HL-60 (cell line): ENCODE measurements at regions not wholly inside any gene's neighbourhood (a gene's known extent, or its start where the extent isn't known, plus 50 kb on each side); places are given as distances from the start of the nearest gene placed in this dataset.

Experiments used
- DNase-seq, 2 experiments: peaks; one replicate each; pipeline ENCODE4 v3.0.0-alpha.2; 2010 to 2020; ENCODE audit warnings: low read depth in 1 of 2, low spot score in 1 of 2
- H3K27ac ChIP-seq: fragments of 250-450 bp; sonication (Bioruptor Pico); replicated peaks from 2 replicates; pipeline ENCODE4 v1.5.1; 2020; ENCODE audit warnings: mild to moderate bottlenecking, moderate library complexity
- H3K27me3 ChIP-seq: fragments of 250-450 bp; sonication (Bioruptor Pico); 2 replicates; pipeline ENCODE4 v1.5.1; 2021; ENCODE audit warnings: mild to moderate bottlenecking, moderate library complexity; ENCODE audit not compliant: insufficient read depth, poor library complexity, severe bottlenecking
- H3K4me3 ChIP-seq: replicated peaks from 2 replicates; pipeline ENCODE4 v1.5.1; 2011; ENCODE audit warnings: mild to moderate bottlenecking, control low read depth, low read length; ENCODE audit not compliant: insufficient read depth
- CTCF ChIP-seq: IDR thresholded peaks from one replicate; pipeline ENCODE4 v1.5.1; 2011; ENCODE audit warnings: low read length, control low read depth, inconsistent platforms; ENCODE audit not compliant: insufficient read depth
- GABPA ChIP-seq: IDR thresholded peaks from 2 replicates; pipeline ENCODE4 v1.6.1; 2012; ENCODE audit warnings: low read depth
- POLR2AphosphoS5 ChIP-seq: IDR thresholded peaks from 2 replicates; pipeline ENCODE4 v1.6.1; 2012; ENCODE audit warnings: low read depth
- REST ChIP-seq: IDR thresholded peaks from 2 replicates; pipeline ENCODE4 v1.6.1; 2012; ENCODE audit warnings: low read depth; ENCODE audit not compliant: insufficient replicate concordance
- SPI1 ChIP-seq: IDR thresholded peaks from 2 replicates; pipeline ENCODE4 v1.6.1; 2012; ENCODE audit warnings: low read depth, mild to moderate bottlenecking, borderline replicate concordance

- Histone ChIP-seq H3K4me3 (no peak overlapping the region), H3K27me3 (no peaks in the 10 kb centered on the region), H3K27ac (no peak overlapping the region)
- TF ChIP-seq CTCF (no peak), REST (no peak), GABPA (no peak), SPI1 (no peak), POLR2AphosphoS5 (no peak)
- DNase-seq: no peak
These were observed 2136.1 kb upstream of the PCDH20 start for GRCh38 chr13:63551731-63552130.

GRCh38 chr13:63546524-63546923 lies 2130.9 kb upstream of the PCDH20 start:
- no peak for DNase-seq
- Histone ChIP-seq H3K27me3 (no peaks in the 10 kb centered on the region), H3K27ac (no peak overlapping the region), H3K4me3 (no peak overlapping the region)
- TF ChIP-seq REST (no peak), SPI1 (no peak), CTCF (no peak), GABPA (no peak), POLR2AphosphoS5 (no peak)

GRCh38 chr13:63542770-63543169 lies 2127.1 kb upstream of the PCDH20 start:
- no peak for DNase-seq
- TF ChIP-seq SPI1 (no peak), GABPA (no peak), CTCF (no peak), REST (no peak), POLR2AphosphoS5 (no peak)
- Histone ChIP-seq H3K4me3 (no peak overlapping the region), H3K27ac (no peak overlapping the region), H3K27me3 (no peaks in the 10 kb centered on the region)
